Activated CD4-positive, alpha-beta T cell treated with anti-CD3 and anti-CD28 coated beads for 24 hours (primary cell): ENCODE measurements at regions not wholly inside any gene's neighbourhood (a gene's known extent, or its start where the extent isn't known, plus 50 kb on each side); places are given as distances from the start of the nearest gene placed in this dataset.

Experiments used
- DNase-seq, 2 donors: peaks; one replicate each; pipeline ENCODE4 v3.0.0-alpha.2; 2020; ENCODE audit warnings: low read depth in 2 of 2

DNA sequence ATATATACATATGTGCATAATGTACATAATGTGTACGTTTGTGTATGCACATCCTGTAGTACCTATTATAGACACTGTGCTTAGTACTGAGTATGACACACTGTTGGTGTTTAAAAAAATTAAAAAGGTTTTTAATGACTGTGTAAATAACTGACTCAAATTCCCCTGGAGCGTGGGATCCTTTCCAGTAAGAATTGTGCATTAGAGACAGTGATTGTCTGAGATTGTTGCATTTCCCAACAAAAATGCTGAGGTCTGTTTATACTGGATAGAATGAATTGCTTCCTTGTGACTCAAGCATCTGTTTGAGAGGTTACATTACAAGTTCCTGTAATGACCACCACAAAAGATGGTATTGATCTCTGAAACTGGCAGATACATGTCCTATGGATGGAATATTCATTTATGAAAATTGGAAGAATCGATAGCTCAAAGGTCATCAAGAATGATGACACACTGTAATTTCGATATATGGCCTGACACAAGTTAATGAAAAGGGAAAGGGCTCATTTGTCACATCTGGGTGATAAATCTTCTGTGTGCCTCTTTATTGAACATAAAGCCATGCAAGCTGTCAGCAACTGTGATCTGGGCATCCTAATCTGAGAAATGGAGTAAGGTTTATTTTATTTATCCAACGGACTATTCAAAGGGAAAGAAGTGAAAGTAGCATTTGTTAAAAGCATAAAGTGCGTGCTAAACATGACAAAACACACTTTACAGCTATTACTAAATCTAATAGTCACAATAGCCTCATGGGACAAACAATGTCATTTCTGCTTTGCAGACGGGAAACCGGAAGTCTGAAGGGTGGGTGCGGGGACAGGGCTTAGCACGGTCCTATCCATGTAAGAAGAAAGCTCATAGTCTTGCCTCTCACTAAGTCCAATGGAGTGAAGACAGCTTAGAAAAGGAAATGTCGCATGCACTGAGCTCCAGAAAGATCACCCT, 228.8 kb downstream of the CDH11 start:
- DNase-seq, result no peak

DNA sequence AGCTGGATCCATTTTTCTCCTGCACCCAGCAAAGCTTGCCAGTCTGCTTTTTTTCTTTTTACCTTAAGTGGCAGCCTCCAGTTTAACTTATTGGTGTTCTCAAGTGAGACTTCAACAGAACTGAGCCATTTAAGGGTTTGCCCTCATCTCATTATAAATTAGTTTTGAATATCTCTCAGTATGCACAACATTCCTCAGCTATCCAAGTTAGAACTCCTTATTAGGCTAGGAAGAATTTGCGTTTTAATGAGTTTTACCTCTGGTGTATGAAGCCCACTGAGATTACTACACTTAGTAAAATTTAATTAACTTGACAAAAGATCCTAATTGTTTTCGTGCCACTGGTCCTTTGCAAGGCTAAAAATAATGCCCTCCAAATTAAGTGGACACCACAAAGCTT, 232.4 kb downstream of the CDH11 start:
- DNase-seq, result no peak

DNA sequence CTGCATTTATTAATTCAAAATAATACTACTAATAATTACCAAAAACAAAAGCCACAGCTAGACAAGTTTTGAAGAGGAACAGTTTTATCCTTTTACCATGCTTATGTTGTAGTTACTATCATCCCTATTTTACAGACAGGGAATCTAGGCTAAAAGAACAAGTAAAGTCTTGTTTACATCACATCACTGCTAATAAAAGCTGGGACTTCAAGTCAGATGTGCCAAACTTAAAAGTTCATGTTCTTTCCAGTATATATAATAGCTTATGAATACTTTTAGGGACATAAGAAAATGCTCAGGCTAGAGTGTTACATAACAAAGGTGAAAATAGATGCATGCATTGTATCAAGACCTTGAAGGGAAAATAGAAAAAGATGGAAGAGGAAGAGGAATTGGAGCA, 234.2 kb downstream of the CDH11 start:
- DNase-seq, result no peak

DNA sequence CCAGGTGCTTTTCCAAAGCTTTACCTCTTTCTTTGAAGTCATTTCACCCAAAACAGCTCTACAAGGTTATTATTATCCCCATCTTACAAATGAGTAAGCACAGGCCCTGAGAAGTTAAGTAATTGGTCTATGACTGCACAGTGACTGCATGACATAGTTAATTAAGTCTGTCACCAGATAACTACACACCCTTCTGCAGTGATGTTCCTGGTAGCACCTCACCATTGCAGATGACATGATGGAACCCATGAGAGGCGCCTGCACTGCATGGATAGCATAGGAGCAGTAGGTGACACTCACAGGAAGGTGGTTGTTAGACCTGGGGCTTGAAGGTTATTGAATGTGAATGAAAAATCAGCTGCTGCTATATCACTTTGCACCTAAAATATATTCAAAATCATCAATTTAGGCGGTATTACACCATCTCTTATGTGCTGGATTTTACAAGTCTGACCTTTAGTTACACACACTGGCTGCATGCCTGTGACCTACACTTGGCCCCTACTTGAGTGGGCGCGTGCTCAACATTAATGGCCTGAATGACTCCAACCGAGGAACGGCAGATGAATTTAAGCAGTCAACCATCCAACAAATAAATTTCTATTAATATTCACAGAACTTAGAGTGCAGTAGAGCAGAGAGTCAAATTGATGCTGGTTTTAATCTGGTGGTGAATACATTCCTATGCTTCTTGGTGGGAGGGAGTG, 239.6 kb downstream of the CDH11 start:
- DNase-seq, result no peak

DNA sequence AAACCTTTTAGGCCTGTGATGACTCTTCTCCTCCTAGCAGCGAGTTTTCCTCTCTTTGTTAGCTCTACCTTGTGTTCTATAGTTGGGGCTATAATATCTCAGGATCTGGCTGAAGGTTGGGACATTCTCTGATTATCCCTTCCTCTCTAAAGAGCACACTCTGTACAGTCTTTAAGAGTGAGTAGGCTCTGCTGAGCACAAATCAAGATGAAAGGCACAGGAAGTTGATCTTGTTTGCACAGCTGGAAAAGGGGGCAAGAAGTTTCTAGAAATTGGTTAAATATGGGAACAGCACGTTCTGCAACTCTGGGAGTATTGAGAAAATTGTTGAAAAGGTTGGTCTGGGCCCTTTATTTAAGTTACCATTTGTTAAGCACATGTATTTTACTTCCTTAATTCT, 240.9 kb downstream of the CDH11 start:
- DNase-seq, result no peak

DNA sequence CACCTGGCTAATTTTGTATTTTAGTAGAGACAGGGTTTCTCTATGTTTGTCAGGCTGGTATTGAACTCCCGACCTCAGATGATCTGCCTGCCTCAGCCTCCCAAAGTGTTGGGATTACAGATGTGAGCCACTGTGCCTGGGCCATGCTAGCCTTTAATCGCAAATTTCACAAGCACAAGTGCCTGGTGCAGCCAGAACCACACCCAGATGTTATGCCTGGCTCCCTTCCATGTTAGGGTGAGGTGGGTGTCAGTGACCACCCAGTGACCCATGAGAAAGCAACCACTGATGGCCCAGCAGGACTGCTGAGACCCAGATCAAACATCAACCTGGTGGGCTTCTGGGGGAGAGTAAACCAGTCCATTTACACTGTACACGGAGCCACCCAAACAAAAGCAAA, 241.9 kb downstream of the CDH11 start:
- no peak for DNase-seq

DNA sequence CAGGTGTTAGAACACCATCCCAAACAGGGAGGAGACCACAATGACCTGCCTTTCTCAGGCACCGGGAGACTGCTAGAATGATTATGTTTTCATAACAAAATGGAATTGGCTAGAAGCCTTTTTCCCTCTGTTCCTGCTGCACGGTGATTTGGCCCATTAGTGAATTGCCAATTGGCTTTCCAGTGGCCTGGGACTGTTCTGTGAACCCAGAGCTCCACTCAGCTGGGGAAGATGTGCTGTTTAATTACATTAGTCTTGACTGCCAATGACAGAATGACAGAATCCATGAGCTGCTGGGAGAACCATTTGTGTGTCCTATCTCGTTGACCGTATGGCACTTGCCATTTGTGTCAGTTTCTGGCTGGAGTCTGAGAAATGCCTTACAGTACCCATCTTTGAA, 242.9 kb downstream of the CDH11 start:
- no peak for DNase-seq

DNA sequence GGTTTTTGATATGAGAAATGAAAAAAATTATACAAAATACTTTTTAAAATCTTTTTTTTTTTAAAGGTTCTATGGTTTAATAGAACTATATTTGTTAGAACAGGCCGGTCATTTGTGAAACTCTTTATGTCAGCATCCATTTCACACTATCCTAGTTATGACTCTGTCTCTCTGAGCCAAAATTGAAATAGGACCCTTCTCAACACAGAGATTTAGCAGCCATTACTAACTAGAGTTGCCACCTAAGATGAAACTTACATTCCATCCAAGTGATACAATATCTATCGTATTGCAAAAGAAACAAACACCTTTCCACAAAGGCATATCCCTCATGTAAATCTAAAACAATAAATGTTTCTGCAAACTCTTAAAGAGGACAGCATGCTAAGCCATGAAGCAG, 249.8 kb downstream of the CDH11 start:
- no peak for DNase-seq

DNA sequence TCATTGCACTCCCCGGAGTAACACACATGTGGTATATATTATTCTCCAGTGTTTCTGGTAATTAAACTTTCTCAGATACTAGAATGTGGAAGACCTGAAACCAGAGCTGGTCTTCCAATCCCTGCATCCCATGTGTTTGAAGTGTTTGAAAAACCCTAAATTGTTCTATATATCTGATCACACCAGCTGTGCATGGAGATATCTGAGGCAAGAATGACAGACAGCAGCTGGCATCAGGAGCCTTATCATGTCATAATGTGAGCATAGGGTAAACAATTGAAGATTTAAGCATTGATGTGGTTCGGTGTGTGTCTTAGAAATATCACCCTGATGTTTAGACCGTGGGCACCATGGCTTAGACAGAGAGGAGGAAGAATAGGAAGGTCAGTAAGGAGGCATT, 251.0 kb downstream of the CDH11 start:
- no peak for DNase-seq

DNA sequence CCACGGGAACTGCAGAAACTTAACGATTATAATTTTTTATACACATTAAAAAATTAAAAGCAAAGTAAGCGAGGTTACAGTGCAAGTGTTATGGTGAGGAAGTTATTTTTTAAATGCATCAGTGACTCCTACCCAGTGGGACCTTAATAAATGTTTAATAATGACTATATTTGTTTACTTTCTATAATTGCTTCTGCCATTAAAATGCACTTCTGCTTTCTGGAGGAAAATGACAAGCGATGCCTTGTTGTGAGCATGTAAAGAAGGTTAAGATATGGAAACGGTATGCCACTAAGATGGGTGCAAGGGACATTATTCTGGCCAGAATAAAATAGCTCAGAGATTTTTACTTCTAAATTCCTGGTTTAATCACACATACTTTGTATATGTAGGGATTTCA, 252.1 kb downstream of the CDH11 start:
- DNase-seq, result no peak

DNA sequence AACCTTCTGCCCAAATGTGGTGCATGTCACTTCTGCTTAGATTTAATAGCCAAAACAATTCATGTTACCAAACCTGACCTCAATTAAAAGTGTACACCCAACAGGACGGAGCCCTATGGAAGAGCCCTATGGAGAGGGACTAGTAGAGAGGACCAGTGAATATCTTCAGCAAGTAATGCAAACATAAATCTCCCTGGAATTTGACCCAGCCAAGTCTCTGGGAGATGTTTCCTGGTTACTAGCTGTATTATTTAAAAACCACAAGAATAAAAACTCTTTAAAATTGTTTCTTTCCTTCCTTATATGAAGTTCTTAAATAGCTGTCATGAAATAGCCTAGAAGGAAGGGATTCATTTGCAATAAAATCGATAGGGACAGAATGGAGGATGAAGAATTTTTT, 255.8 kb downstream of the CDH11 start:
- no peak for DNase-seq

DNA sequence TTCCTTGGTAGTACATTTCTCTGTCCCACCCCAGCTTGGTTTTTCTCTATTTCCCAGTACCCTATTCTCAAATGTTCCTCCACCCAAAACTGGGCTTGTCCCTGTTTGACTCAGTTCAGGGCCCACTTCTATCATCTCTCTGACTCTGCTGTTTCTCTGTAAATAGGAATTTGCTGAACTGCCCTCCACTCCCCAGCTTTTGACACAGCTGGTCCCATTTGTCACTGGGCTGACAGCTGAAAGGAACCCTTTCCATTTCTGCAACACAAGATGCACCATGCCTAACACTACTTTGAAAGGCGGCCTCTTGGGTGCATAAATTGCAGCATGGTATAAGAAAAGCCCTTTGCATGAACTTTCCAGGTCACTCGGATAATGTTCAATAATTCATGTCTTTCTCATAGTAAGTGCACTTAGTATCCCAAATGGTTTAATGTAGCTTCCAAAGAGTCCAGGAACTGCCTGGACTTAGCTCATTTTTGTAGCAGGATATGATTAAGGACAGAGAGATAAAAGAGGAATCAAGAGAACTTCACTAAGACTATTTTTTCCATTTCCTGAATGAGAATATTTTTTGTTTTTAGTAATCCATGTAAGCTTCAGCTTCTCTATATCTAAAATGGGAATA, 256.7 kb downstream of the CDH11 start:
- no peak for DNase-seq

DNA sequence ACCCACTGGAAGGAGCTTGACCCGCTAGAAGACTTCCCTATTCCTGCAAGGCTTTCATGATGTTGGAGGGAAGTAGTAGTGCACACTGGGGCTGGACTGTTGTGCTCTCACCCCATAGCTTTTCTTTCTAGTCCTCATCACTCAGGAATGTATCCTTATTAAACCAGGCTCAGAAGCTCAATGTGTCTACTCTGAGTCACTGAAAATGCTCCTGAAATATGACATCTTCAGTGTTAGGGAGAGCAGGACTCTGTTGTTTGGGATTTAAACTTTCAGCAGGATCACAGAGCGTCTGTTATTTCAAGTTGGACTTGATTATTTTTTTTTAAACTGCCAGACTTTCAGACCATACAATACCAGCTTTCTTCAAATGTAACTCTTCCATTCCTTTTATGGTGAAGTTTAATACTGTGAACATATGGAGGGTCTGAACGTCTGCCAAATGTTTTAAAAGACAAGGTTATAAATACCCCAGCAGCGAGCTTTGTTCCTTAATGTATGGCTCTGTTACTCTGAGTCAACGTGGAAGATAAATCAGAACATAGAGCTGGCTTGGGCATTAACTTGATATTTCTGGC, 257.5 kb downstream of the CDH11 start:
- no peak for DNase-seq

DNA sequence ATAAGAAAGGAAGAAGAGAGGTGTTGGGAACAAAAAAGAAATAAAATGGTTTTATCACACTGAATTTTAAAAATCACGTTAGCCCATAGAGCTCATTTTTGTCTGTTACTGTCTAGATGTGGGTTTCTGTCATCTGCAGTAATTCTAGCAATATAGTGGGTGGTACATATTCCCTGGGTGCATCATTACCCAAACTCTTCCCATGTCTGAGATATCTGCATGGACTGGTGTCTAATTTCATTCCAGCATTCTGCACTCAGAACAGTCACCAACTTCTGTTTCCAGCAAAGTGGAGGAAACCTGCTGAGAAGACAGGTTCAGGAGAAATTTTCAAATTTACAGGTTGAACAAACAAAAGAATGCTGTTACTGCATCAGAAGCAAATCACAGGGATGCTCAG, 263.8 kb downstream of the CDH11 start:
- no peak for DNase-seq

DNA sequence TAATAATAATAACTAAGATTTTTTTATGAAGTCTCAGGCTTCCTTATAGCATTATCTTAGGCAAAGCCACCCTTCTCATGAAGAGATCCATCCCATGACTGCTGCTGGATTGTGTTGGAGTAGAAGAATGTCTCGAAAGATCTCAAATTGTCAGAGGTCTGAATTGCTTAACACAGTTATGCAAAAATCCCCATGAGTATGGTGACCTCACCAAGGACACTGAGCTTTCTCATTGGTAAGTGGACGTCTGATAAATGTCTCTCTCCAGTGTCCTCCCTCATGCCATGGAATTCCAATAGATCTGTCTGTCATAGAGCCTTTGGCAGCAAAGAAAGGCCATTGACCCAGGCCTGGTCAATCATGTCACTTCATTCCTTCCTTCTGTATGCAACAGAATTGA, 264.5 kb downstream of the CDH11 start:
- no peak for DNase-seq

DNA sequence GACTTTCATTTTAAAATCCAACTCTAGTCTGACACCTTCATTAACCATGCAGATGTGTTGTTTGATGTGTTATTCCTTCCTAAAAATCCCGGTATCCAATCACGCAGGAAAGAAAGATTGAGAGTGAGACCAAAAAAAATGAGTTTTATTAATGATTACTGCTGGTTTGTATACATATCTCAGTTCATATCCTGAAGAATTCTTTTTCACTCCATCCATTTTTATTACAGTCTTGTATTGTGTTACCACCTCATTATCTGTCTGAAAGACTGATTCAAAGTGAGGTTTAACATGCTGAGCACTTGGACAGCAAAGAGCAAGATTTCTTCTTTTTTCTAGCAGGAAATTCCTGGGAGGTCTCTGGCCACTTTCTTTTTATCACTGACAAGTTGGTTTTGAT, 268.3 kb downstream of the CDH11 start:
- no peak for DNase-seq

DNA sequence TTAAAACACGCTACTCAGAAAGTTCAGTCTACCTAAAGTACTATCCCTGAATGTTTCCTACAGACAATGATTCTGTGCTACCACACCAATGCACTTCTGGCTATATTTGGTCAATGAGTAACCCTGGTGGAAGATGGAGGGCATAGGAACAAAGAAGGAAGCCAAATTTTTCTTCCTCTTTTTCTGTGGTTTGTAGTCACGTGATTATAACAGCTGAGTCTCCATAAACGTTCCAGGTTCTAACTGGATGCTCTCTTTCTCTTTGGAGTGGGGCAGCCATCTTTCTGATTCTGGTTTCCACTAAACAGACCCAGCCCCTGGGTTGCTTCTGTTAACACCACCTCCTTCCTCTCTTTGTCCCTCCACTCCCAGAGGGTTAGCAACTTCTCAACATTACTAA, 274.9 kb downstream of the CDH11 start:
- no peak for DNase-seq

DNA sequence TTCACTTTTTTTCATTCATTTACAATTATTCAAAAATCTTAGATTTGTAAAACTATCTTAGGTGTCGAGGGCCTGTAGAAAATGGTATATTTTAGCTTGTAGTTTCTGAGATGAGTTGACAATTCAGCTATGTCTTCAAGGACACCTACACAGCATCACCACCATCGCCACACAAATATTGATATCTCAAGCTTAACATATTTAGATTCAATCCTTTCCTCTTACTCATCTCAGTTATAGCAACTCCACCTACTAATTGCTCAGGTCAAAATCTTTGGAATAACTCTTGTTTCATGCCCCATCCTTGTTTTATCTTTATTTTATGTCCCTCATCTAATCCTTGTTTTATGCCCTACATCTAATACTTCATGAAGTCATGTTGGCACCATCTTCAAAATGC, 276.8 kb downstream of the CDH11 start:
- no peak for DNase-seq

DNA sequence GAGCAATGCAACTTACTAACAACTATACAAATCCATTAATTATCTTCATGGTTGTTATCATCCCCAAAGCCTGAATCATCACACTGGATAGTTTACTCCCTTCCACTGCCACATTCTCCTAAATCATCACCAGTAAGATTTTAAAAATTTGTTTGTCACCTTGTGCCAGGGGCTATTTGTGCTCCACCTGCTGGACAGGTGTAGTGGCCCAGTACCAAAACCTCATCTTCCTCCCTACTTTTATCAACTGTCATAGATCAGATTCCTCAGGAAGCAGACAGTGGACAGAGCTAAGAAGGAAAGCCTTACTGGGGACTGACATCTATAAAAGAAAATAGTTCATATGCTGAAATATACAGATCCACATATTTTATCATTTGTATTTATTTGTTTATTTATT, 280.4 kb downstream of the CDH11 start:
- DNase-seq, result no peak

DNA sequence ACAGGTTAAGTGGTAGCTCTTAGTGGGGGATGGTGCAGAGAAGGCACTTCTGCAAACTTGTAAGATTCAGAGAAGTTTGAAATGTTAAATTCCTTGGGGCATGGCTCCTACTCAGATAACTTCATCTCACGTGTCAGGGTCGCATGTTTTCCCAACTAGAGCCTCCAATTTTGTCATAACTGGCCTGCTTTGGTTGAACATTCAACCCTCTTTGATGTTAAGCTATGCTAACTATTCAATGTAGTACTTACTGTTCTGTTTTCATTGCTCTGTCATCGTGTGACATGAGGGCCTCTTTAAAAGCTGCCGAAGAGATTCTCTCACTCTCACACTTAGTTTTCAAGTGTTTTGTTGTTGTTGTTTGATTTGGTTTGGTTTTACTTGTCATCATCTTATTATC, 280.8 kb downstream of the CDH11 start:
- DNase-seq, result no peak

DNA sequence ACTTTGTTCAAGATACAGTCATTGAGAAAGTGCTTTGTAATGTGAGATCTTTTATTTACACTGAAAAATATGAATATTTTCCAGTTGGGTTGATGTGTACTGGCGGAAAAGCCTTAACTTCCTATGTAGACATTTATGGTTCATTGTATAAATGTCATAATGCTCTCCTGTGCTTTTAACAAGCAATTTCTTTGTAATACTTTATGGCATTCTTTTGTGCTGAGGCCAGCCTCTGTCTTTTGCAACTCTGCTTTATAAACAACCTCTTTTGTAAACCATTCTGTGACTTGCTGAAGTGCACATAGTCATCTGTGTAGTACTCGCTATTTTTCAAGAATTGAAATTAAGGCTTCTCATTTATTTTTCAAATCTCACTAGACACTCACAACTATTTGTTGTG, 291.2 kb downstream of the CDH11 start:
- DNase-seq, result no peak

DNA sequence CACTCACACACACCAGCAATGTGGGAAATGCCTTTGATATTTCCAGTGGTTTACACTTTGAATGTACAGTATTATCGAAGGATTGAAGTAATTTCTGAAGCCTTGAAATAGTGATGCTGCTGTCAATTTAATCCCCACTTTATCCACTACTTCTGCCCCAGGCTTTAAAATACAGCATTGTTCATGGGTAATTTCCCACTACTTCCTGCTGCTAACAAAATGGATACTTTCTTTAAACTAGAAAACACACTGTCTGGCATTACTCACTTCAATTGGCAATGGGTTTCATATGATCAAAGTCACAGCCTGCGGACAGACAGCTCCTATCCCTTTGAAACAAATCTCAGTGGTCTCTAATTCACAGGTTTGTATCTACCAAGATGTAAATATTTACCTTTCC, 292.2 kb downstream of the CDH11 start:
- no peak for DNase-seq

DNA sequence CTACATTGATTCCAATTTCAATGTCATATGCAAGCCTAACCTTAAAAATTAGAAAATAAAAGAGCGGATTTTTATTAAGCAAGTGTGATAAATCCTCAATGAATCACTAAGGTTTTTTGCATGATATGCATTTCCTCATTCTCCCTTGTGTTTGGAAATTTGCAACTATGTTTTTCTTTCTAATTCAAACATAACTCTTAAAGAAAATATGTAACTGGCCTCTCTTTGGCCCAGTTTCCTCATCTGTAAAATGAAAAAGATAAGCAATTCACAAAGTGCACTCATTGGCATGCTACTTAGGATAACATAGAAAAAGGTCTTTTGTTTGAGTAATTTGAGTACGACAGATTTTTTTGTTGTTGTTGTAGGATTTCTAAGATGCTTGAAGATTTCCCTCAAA, 295.5 kb downstream of the CDH11 start:
- no peak for DNase-seq
